ENCODE measurements at regions not wholly inside any gene's neighbourhood (a gene's known extent, or its start where the extent isn't known, plus 50 kb on each side); places are given as distances from the start of the nearest gene placed in this dataset.

DNA sequence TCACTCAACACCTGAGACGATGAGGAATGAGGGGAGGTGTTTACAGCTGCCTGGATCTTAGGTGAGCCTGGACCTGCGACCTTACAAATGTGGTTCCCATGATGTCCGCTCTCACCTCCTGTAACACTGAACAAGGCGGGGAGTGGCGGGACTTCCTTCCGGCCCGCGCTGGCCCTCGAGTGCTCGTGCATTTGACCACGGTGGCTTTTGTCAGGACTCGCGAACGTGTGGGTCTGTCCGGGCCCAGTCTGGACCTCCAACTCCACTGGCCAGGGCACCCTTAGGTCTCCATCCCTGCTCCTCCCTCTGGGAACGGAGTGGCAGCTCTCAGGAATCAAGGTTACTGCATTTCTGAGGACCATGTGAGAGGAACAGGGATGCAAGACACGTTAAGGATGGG lies 263.0 kb upstream of the SALL3 start:
- no peak for DNase-seq (ENCODE audit: low spot score)

DNA sequence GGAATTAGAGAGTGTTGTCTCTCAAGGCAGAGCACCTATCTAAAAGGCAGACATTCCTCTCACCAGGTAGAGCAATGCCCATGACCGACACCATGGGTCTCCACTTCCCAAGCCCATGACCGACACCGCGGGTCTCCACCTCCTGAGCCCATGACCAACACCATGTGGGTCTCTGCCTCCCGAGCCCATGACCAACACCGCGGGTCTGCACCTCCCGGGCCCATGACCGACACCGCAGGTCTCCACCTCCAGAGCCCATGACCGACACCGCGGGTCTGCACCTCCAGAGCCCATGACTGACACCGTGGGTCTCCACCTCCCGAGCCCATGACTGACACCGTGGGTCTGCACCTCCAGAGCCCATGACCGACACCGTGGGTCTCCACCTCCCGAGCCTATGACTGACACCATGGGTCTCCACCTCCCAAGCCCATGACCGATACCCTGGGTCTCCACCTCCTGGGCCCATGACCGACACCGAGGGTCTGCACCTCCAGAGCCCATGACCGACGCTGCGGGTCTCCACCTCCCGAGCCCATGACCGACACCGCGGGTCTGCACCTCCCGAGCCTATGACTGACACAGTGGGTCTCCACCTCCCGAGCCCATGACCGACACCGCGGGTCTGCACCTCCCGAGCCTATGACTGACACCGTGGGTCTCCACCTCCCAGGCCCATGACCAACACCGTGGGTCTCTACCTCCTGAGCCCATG lies 262.4 kb upstream of the SALL3 start:
- H3K27ac ChIP-seq: no peak overlapping the region
- H3K27me3 ChIP-seq (replicated peaks; ENCODE audit: insufficient read depth): no peaks in the 10 kb centered on the region
- no peaks in the 10 kb centered on the region for H3K4me1 ChIP-seq (ENCODE audit: control insufficient read depth in 1 of 2, low read depth in 2 of 2)
- H3K36me3 ChIP-seq: no peaks in the 10 kb centered on the region
- TF ChIP-seq, protein P1, sequence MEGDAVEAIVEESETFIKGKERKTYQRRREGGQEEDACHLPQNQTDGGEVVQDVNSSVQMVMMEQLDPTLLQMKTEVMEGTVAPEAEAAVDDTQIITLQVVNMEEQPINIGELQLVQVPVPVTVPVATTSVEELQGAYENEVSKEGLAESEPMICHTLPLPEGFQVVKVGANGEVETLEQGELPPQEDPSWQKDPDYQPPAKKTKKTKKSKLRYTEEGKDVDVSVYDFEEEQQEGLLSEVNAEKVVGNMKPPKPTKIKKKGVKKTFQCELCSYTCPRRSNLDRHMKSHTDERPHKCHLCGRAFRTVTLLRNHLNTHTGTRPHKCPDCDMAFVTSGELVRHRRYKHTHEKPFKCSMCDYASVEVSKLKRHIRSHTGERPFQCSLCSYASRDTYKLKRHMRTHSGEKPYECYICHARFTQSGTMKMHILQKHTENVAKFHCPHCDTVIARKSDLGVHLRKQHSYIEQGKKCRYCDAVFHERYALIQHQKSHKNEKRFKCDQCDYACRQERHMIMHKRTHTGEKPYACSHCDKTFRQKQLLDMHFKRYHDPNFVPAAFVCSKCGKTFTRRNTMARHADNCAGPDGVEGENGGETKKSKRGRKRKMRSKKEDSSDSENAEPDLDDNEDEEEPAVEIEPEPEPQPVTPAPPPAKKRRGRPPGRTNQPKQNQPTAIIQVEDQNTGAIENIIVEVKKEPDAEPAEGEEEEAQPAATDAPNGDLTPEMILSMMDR (IDR thresholded peaks at IDR 0.05): no peak
- no peaks in the 10 kb centered on the region for H3K9me3 ChIP-seq
- ATAC-seq (ENCODE audit: insufficient number of reproducible peaks, low FRiP score, low read depth) (no peak), DNase-seq (ENCODE audit: low spot score) (no peak)
- H3K4me3 ChIP-seq: no peak overlapping the region

More for the DNA sequence above, 263.0 kb upstream of the SALL3 start:
- H3K27ac ChIP-seq: no peak overlapping the region
- H3K4me1 ChIP-seq (ENCODE audit: control insufficient read depth in 1 of 2, low read depth in 2 of 2): no peaks in the 10 kb centered on the region
- no peak overlapping the region for H3K4me3 ChIP-seq
- ATAC-seq (ENCODE audit: insufficient number of reproducible peaks, low FRiP score, low read depth): no peak
- H3K27me3 ChIP-seq (replicated peaks; ENCODE audit: insufficient read depth): no peaks in the 10 kb centered on the region
- no peaks in the 10 kb centered on the region for H3K9me3 ChIP-seq
- TF ChIP-seq, protein P1 (IDR thresholded peaks at IDR 0.05): no peak
- H3K36me3 ChIP-seq: no peaks in the 10 kb centered on the region

DNA sequence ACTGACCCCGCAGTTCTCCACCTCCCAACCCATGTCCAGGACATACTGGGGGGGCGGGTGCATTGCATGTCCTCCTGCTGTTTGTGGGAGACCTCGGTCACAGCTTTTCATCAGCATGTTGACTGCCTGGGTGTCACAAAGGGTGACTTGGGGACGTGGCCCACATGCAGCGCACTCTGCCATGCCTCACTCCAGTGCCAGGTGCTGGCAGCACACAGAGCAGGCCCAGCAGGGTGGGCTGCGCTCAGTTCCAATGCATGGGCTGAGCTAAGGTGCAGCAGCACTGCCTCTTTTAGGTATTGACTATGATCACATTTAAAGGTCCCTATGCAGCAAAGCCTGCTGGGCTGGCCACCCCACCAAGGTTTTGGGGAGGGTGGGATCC lies 261.9 kb upstream of the SALL3 start:
- H3K4me3 ChIP-seq: no peak overlapping the region

DNA sequence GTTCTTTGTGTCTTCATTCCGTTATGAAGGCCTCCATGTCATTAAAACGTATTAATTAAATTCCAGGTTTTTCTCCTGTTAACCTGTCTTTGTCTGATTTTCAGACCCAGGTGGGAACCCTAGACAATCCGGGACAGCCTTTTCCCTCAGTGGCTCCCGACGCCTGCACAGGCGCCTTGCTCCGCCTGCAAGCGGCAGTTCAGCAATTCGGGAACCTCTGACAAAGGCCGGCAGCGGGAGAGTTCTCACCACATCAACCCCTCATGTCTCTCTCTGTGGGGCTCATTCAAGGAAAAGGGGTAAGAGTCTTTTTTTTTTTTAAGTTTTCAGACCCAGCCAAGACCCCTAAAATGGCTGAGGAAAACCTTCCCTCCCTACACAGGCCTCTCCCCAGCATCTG lies 259.8 kb upstream of the SALL3 start:
- no peaks in the 10 kb centered on the region for H3K27me3 ChIP-seq (replicated peaks; ENCODE audit: insufficient read depth)
- H3K4me1 ChIP-seq (ENCODE audit: control insufficient read depth in 1 of 2, low read depth in 2 of 2): no peaks in the 10 kb centered on the region
- H3K9me3 ChIP-seq: no peaks in the 10 kb centered on the region
- ATAC-seq (ENCODE audit: insufficient number of reproducible peaks, low FRiP score, low read depth) (no peak), DNase-seq (ENCODE audit: low spot score) (no peak)
- TF ChIP-seq, protein P1 (IDR thresholded peaks at IDR 0.05): no peak
- H3K4me3 ChIP-seq: no peak overlapping the region
- H3K27ac ChIP-seq: no peak overlapping the region
- no peaks in the 10 kb centered on the region for H3K36me3 ChIP-seq

More for the DNA sequence above, 261.9 kb upstream of the SALL3 start:
- Histone ChIP-seq H3K27ac (no peak overlapping the region), H3K36me3 (no peaks in the 10 kb centered on the region), H3K4me1 (ENCODE audit: control insufficient read depth in 1 of 2, low read depth in 2 of 2) (no peaks in the 10 kb centered on the region), H3K27me3 (replicated peaks; ENCODE audit: insufficient read depth) (no peaks in the 10 kb centered on the region), H3K9me3 (no peaks in the 10 kb centered on the region)
- TF ChIP-seq, protein P1 (IDR thresholded peaks at IDR 0.05): no peak
- DNase-seq (ENCODE audit: low spot score): no peak
- no peak for ATAC-seq (ENCODE audit: insufficient number of reproducible peaks, low FRiP score, low read depth)

DNA sequence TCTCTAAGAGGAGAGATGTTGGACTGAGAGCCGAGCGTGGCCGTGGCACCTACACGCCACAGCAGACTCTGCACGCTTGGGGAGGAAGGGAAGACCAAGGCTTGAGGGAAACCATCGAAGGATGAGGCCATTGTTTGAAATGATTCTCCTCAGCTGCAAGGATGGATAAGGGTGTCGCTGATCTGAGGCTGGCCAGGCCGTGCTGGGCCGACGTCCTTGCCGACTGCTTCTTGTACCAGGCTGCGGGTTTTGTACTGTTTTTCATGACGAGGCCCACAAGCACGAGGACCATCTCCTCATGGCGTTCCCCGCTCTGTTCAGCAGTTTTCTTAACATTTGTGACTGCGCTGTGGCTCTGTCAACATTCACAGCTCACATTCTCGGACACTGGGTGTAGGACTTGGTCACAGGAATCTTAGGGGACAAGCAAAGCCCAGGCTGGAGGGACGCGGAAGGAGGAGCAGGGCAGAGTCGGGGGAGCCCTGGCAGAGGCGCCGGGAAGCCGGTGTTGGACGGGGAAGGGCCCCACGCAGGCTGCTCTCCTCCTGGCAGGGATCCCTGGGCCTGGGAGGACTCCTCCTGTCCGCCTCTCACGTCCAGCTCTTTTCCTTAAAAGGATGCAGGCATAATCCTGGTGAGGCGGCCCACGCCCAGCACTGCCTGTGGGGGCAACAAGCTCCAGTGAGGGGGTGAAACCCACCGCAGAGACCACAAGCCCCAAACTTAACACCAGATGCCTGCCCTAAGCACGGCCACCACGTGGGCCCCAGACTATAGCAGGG lies 259.0 kb upstream of the SALL3 start:
- Histone ChIP-seq H3K27me3 (replicated peaks; ENCODE audit: insufficient read depth) (no peaks in the 10 kb centered on the region), H3K4me1 (ENCODE audit: control insufficient read depth in 1 of 2, low read depth in 2 of 2) (no peaks in the 10 kb centered on the region), H3K36me3 (no peaks in the 10 kb centered on the region), H3K27ac (no peak overlapping the region), H3K4me3 (no peak overlapping the region), H3K9me3 (no peaks in the 10 kb centered on the region)
- ATAC-seq (ENCODE audit: insufficient number of reproducible peaks, low FRiP score, low read depth) (no peak), DNase-seq (ENCODE audit: low spot score) (no peak)
- TF ChIP-seq, protein P1 (IDR thresholded peaks at IDR 0.05): no peak
